HG03196 (cell line): ENCODE measurements at regions not wholly inside any gene's neighbourhood (a gene's known extent, or its start where the extent isn't known, plus 50 kb on each side); places are given as distances from the start of the nearest gene placed in this dataset.

Experiments
- ATAC-seq: cut with Tn5 transposase; IDR thresholded peaks from one replicate; pipeline ENCODE4 v1.9.1; 2021; ENCODE audit not compliant: unreplicated experiment

DNA sequence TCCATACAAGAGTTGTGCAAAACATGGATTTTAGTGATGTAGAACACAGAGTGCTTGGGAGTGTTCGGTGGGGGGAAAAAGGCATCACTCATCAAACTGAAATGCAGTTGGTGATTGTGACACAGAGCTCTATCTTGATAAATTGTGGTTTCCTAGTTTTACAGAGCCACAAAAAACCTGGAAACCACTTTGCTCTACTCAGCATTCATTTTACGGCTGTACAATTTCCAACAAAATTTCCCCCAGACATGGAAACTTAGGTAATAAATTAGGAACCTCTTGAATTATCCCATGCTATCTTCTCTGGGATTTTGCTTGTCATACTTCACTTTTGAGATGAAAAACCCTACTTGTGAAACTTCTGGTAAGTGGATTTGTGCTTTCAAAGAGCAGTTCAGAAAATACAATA, 614.9 kb upstream of the FZD8 start:
- no peak for ATAC-seq

DNA sequence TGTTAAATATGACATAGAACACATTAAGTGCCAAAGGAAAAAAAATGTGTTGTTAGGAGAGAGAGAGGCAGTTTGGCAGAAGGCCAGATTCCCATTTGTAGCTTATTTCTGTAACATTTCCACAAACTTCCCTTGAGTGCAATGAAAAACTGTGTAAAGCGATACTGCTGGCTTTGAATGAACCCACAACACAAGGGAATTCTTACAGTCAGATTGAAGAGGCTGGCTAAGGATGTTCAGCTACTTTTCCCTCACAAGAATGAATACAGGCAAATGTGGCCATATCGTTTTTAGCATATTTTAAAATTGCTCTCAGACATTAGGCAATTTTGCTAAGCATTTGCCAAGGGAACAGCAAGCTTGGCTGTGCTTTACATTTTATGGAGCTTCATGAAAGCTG, 614.1 kb upstream of the FZD8 start:
- no peak for ATAC-seq

GRCh38 chr10:36254199-36254598, 612.1 kb upstream of the FZD8 start:
- no peak for ATAC-seq

GRCh38 chr10:36253731-36254130, 611.6 kb upstream of the FZD8 start:
- ATAC-seq: no peak

GRCh38 chr10:36251068-36251467, 609.0 kb upstream of the FZD8 start:
- ATAC-seq: no peak

- no peak for ATAC-seq
These were observed 606.3 kb upstream of the FZD8 start for GRCh38 chr10:36248304-36248981.

DNA sequence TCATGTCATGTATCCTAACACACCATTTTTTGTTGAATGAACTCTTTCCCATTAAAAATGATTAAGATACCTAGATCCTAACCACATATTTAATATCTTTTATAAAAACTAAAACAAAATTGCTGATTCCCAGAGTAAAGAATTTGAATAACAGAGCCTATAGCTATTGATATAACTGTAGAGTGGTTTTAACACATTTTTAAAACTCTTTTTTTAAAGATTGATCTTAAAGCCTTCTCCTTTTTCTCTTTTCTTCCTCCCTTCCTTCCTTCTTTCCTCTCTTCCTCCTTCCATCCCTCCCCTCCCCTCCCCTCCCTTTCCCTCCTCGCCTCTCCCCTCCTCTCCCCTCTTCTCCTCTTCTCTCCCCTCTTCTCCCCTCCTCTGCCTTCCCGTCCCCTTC, 605.4 kb upstream of the FZD8 start:
- no peak for ATAC-seq

DNA sequence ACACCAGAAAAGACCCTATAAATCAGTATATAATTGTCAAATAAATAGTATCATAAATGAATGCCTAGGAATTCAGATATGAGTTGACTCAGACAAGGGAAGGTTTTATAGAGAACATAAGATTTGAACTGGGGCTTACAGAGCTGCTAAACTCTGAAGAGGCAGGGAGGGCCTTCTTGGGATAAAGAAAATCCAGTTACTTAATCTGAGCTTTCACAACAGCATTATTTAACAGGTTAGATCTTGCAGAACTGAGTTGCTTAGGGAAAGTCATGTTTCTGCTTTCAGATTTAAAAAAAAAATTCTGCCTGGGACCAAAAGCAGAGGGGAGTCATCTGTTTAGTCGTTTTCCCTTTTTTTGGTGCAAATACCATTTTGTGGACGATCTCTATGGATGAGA, 594.8 kb upstream of the FZD8 start:
- no peak for ATAC-seq

DNA sequence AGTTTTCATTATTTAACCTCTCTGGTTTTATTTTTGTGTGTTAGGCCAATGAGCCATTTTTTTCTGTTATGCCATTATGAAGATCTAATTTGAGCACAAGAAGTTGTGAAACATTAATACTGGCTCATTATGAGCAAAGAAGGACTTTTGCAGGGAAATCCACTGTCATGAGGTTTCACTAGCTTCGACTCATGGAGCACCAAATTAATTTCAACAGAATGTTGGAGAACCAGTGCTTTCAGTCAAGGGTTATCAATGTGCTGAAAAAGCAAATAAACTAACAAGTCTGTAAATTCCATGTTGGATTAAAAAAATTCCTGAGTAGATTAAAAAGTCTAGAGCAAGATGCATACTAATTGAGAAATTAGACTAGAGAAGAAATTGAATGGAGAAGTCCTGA, 594.2 kb upstream of the FZD8 start:
- ATAC-seq: no peak

- no peak for ATAC-seq
These were observed 590.8 kb upstream of the FZD8 start for GRCh38 chr10:36232935-36233334.

DNA sequence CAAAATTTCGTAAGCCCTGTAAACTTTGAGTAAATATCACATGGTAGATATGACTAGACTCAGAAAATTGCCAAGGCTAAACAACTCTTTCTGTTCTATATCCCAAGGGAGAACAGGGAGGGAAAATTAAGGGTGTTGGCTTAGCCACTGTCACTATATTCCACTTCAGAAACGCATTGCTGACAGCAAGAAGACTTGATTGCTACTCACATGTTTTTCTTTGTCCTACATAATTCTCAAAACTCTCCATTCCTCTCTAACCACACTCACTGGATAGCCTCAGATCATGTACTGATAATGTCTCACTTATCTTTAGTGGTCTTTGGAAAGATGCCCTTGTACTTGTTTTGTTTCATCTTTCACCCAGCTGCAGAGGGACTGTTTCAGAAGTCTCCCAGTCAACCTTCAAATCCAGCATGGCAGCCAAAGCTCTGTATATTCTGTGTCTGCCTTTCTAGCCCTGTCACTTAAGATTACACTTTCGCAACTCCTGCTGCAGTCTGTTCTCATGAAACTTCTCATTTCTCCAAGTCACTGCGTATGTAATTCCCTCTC, 582.4 kb upstream of the FZD8 start:
- no peak for ATAC-seq

- ATAC-seq: no peak
These were observed 579.0 kb upstream of the FZD8 start for GRCh38 chr10:36221101-36221500.

GRCh38 chr10:36220151-36220550, 578.1 kb upstream of the FZD8 start:
- no peak for ATAC-seq

DNA sequence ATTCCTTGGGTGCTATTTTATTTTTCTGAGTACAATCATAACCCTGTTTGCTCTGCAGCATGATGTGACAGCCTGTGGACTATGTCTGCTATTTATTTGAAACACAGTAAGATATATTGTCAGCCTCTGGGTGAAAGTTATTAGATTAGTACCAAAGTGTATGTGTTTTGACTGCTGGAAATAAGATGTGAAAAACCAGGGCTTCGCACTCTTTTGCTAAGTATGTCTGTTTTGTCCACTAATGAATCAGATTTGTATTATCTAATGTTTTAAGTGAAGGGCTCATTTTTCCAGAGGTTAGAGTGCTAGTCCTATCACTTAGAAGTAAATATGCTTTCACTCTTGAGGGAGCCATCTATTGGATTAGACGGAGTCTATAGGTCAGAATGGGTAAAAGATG, 569.8 kb upstream of the FZD8 start:
- no peak for ATAC-seq

DNA sequence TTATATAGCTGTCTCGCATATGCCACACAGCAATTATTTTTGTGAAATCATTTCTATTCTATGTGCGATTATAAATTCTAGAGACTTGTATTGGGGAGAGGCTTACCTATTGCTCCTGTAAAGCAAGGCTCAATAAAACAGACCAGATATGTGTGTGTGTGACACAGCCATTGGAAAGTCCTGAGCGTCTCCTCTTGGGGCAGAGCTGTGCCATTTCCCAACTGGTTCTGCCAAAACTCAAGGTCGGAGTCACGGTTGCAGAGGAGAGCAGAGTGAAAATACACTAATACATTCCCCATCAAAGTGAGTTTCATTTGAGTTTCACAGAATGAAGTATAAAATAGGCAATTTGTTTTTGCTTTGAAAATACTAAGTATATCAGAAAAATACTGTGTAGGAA, 567.4 kb upstream of the FZD8 start:
- ATAC-seq: no peak

GRCh38 chr10:36202881-36203280, 560.8 kb upstream of the FZD8 start:
- ATAC-seq: no peak

DNA sequence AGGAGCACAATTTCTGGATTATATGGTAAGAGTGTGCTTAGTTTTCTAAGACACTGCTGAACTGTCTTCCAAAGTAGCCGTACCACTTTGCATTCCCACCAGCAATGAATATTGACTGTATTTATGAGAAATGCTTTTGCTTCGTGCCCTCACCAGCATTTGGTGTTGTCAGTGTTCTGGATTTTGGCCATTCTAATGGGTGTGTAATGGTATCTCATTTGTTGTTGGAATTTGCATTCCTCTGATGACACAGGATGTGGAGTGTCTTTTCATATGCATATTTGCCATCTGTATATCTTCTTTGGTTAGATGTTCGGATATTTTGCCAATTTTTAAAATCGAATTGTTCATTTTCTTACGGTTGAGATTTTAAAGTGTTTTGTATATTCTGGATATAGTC, 558.5 kb upstream of the FZD8 start:
- no peak for ATAC-seq

- no peak for ATAC-seq
These were observed 556.2 kb upstream of the FZD8 start for GRCh38 chr10:36198322-36198721.

- no peak for ATAC-seq
These were observed 553.3 kb upstream of the FZD8 start for GRCh38 chr10:36195364-36195763.

DNA sequence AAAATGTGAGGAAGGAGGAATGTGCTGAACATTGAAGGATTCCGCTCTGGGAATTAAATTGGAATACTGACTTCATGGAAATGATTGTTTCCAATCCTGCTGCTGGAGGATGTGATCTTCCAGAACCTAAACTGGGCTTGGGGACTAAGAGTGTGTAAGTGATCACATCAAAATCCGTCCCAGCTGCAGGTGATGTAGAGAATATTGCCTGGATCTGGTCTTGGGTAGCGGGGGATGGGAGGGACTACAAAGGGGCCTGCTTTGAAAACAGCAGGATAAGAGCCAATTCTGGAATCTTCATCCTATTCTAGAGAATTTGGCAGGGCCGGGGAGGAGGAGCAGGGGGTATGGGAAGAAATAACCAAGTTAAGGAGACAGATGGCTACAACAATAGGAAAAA, 552.2 kb upstream of the FZD8 start:
- ATAC-seq: no peak

GRCh38 chr10:36191009-36191408, 548.9 kb upstream of the FZD8 start:
- ATAC-seq: no peak

DNA sequence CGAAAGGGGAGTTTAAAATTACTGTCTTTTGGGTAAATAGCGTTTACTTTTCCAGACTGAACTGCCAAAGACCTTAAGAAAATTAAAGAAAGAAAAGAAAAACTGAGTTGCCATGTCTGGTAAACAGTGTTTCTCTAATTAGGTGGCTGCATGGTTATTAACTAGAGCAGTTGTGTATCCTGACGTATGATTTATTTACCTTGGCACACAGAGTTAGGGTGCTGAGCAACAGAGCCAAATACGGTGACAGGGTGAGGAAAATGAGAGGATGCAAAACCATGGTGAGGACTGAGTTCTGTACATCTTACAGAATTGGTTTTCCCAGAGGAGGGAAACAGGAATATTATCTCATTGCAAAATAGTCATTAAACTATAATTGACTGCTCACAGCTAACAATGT, 546.4 kb upstream of the FZD8 start:
- no peak for ATAC-seq

DNA sequence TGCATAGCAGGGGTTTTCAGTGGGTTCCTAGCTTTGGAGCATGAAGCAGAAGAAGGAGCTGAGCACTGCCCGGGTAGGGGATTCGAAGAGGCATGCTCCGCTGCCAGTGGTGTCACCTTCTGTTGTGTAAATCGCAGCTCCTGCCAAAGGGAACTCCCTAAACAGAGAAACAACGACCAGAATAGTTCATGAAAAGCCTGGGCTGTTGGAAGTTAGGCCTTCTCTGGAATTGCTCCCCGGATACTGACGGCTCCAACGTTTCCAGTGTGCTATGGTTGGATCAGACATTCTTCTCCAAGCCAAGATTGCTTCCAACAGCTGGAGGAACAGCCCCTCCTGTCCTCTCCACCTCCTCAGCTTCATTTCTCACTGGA, 546.0 kb upstream of the FZD8 start:
- no peak for ATAC-seq
